C4-2B (cell line): ENCODE measurements at regions not wholly inside any gene's neighbourhood (a gene's known extent, or its start where the extent isn't known, plus 50 kb on each side); places are given as distances from the start of the nearest gene placed in this dataset.

Experiments used
- CTCF ChIP-seq: fragments of 450-650 bp; conservative IDR thresholded peaks from 2 replicates; pipeline ENCODE4 v1.5.1; 2017; ENCODE audit warnings: mild to moderate bottlenecking
- ZFX ChIP-seq: fragments of 450-650 bp; IDR thresholded peaks from 2 replicates; pipeline ENCODE4 v1.6.1; 2017

- TF ChIP-seq CTCF (peak; percentile 38), ZFX (no peak)
Observed at GRCh38 chr13:69579351-69579750, 528.3 kb upstream of the ATXN8OS start.
